H9 (cell line): ENCODE measurements at regions not wholly inside any gene's neighbourhood (a gene's known extent, or its start where the extent isn't known, plus 50 kb on each side); places are given as distances from the start of the nearest gene placed in this dataset.

Experiments used
- DNase-seq: peaks from one replicate; pipeline ENCODE4 v3.0.0-alpha.2; 2017
- H2AFZ ChIP-seq: one replicate; pipeline ENCODE4 v1.6.1; 2013; ENCODE audit warnings: mild to moderate bottlenecking, low read length, control low read depth, moderate library complexity
- H2AK5ac ChIP-seq: 2 replicates; pipeline ENCODE4 v1.6.1; 2013; ENCODE audit warnings: low read length, control low read depth, mixed read lengths; ENCODE audit not compliant: insufficient read length
- H2BK120ac ChIP-seq: one replicate; pipeline ENCODE4 v1.6.1; 2013; ENCODE audit warnings: low read depth, mild to moderate bottlenecking, low read length, control low read depth, inconsistent platforms; ENCODE audit not compliant: poor library complexity, severe bottlenecking
- H2BK12ac ChIP-seq: 2 replicates; pipeline ENCODE4 v1.6.1; 2013; ENCODE audit warnings: low read length, control low read depth, mixed read lengths, low read depth; ENCODE audit not compliant: insufficient read length
- H2BK15ac ChIP-seq: 2 replicates; pipeline ENCODE4 v1.6.1; 2013; ENCODE audit warnings: low read depth, low read length, control low read depth
- H2BK20ac ChIP-seq: one replicate; pipeline ENCODE4 v1.6.1; 2013; ENCODE audit warnings: low read depth, mild to moderate bottlenecking, low read length, control low read depth, inconsistent platforms; ENCODE audit not compliant: poor library complexity, severe bottlenecking
- H2BK5ac ChIP-seq: 2 replicates; pipeline ENCODE4 v1.6.1; 2013; ENCODE audit warnings: low read length, control low read depth, mixed read lengths; ENCODE audit not compliant: insufficient read length
- H3K14ac ChIP-seq: 2 replicates; pipeline ENCODE4 v1.6.1; 2013; ENCODE audit warnings: low read length, control low read depth; ENCODE audit not compliant: insufficient read depth
- H3K18ac ChIP-seq: 2 replicates; pipeline ENCODE4 v1.6.1; 2013; ENCODE audit warnings: low read depth, mild to moderate bottlenecking, mixed read lengths, low read length, control low read depth; ENCODE audit not compliant: insufficient read length
- H3K23ac ChIP-seq: 2 replicates; pipeline ENCODE4 v1.6.1; 2013; ENCODE audit warnings: low read length, control low read depth, mixed read lengths, low read depth; ENCODE audit not compliant: insufficient read length
- H3K23me2 ChIP-seq: 2 replicates; pipeline ENCODE4 v1.6.1; 2013; ENCODE audit warnings: low read depth, mild to moderate bottlenecking, mixed read lengths, low read length, control low read depth; ENCODE audit not compliant: insufficient read length, poor library complexity, severe bottlenecking
- H3K27ac ChIP-seq: 2 replicates; pipeline ENCODE4 v1.5.1; 2013; ENCODE audit warnings: low read length, control low read depth, mixed read lengths, low read depth; ENCODE audit not compliant: insufficient read length
- H3K27me3 ChIP-seq: 2 replicates; pipeline ENCODE4 v1.6.1; 2013; ENCODE audit warnings: low read length, control low read depth, inconsistent platforms; ENCODE audit not compliant: insufficient read depth
- H3K4ac ChIP-seq: 2 replicates; pipeline ENCODE4 v1.6.1; 2013; ENCODE audit warnings: low read depth, mild to moderate bottlenecking, control low read depth, inconsistent platforms, low read length, moderate library complexity
- H3K4me1 ChIP-seq: 2 replicates; pipeline ENCODE4 v1.6.1; 2013; ENCODE audit warnings: low read length, control low read depth, inconsistent platforms; ENCODE audit not compliant: insufficient read depth
- H3K4me2 ChIP-seq: 2 replicates; pipeline ENCODE4 v1.6.1; 2013; ENCODE audit warnings: low read length, control low read depth, mixed read lengths; ENCODE audit not compliant: insufficient read length, insufficient read depth
- H3K56ac ChIP-seq: 2 replicates; pipeline ENCODE4 v1.6.1; 2013; ENCODE audit warnings: low read depth, mild to moderate bottlenecking, mixed read lengths, low read length, control low read depth; ENCODE audit not compliant: insufficient read length
- H3K79me1 ChIP-seq: 2 replicates; pipeline ENCODE4 v1.6.1; 2013; ENCODE audit warnings: low read depth, mild to moderate bottlenecking, moderate library complexity, low read length, control low read depth, inconsistent platforms; ENCODE audit not compliant: insufficient read depth, poor library complexity, severe bottlenecking
- H3K79me2 ChIP-seq: 2 replicates; pipeline ENCODE4 v1.6.1; 2013; ENCODE audit warnings: low read length, control low read depth, inconsistent platforms; ENCODE audit not compliant: insufficient read depth
- H3K9ac ChIP-seq: 2 replicates; pipeline ENCODE4 v1.6.1; 2013; ENCODE audit warnings: low read length, control low read depth, mixed read lengths; ENCODE audit not compliant: insufficient read length; ENCODE audit errors: extremely low read depth
- H3K9me3 ChIP-seq: one replicate; pipeline ENCODE4 v1.6.1; 2013; ENCODE audit warnings: low read depth, low read length, inconsistent platforms; ENCODE audit not compliant: control insufficient read depth
- H3T11ph ChIP-seq: one replicate; pipeline ENCODE4 v1.6.1; 2013; ENCODE audit warnings: mild to moderate bottlenecking, low read length, control low read depth, inconsistent platforms
- H4K20me1 ChIP-seq: one replicate; pipeline ENCODE4 v1.6.1; 2013; ENCODE audit not compliant: control insufficient read depth, insufficient read length, insufficient read depth
- H4K5ac ChIP-seq: 2 replicates; pipeline ENCODE4 v1.6.1; 2013; ENCODE audit warnings: low read depth, mild to moderate bottlenecking, mixed read lengths, low read length, control low read depth; ENCODE audit not compliant: insufficient read length
- H4K8ac ChIP-seq: replicated peaks from 2 replicates; pipeline ENCODE4 v1.6.1; 2013; ENCODE audit warnings: low read length, control low read depth, mixed read lengths, low read depth; ENCODE audit not compliant: insufficient read length
- H4K91ac ChIP-seq: 2 replicates; pipeline ENCODE4 v1.6.1; 2013; ENCODE audit warnings: low read depth, mild to moderate bottlenecking, moderate library complexity, mixed read lengths, low read length, control low read depth; ENCODE audit not compliant: insufficient read length
- H3K27ac Mint-ChIP-seq, 3 experiments: 2 replicates in 2 of 3; 3 replicates in 1 of 3; pipeline ENCODE4 v1.8.0; 2020 to 2021; ENCODE audit warnings: mixed read lengths in 3 of 3, mild to moderate bottlenecking in 1 of 3, moderate library complexity in 1 of 3
- H3K27me3 Mint-ChIP-seq: 2 replicates; pipeline ENCODE4 v1.8.0; 2021; ENCODE audit warnings: low read depth, mild to moderate bottlenecking, moderate library complexity, mixed read lengths
- H3K36me3 Mint-ChIP-seq, 3 experiments: 2 replicates in 2 of 3; 3 replicates in 1 of 3; pipeline ENCODE4 v1.8.0; 2020 to 2021; ENCODE audit warnings: low read depth in 3 of 3, mixed read lengths in 3 of 3; ENCODE audit not compliant: insufficient read depth in 1 of 3
- H3K4me1 Mint-ChIP-seq, 2 experiments: 2 replicates each; pipeline ENCODE4 v1.8.0; 2020; ENCODE audit warnings: mixed read lengths in 2 of 2
- H3K4me3 Mint-ChIP-seq, 2 experiments: 2 replicates in 1 of 2; 3 replicates in 1 of 2; pipeline ENCODE4 v1.8.0; 2020 to 2021; ENCODE audit warnings: mild to moderate bottlenecking in 2 of 2, mixed read lengths in 2 of 2, moderate library complexity in 1 of 2
- H3K9me3 Mint-ChIP-seq, 2 experiments: 2 replicates in 1 of 2; 3 replicates in 1 of 2; pipeline ENCODE4 v1.8.0; 2020; ENCODE audit warnings: mild to moderate bottlenecking in 2 of 2, mixed read lengths in 2 of 2, moderate library complexity in 1 of 2
- TF ChIP-seq, protein P1 (sequence below): fragments of 200-600 bp; sonication (generic); conservative IDR thresholded peaks from 3 replicates; pipeline ENCODE4 v1.8.0; 2021; ENCODE audit warnings: antibody characterized with exemption, mild to moderate bottlenecking

DNA sequence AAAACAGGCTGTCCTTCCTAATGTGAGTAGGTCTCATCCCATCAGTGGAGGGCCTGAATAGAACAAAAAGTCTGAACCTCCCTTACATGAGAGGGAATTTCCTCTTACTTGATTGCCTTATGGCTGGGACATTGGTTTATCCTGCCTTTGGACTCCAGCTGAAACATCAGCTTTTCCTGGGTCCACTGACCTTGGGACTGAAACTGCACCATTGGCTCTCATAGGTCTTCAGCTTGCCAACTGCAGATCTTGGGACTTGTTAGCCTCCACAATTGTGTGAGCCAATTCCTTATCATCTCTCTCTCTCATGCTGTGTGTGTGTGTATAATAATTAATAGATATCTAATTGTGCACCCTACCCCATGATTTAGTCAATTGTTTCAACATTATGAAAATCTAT is 375.3 kb upstream of the DDI1 start:
- no peaks in the 10 kb centered on the region for H3K23me2 ChIP-seq
- H3K27me3 ChIP-seq = no peaks in the 10 kb centered on the region
- H3K79me2 ChIP-seq = no peaks in the 10 kb centered on the region
- no peak for DNase-seq
- H4K8ac ChIP-seq = no peak overlapping the region
- no peaks in the 10 kb centered on the region for H4K20me1 ChIP-seq
- no peak overlapping the region for H3T11ph ChIP-seq
- no peak overlapping the region for H2BK12ac ChIP-seq
- H3K18ac ChIP-seq = no peak overlapping the region
- no peak overlapping the region for H4K91ac ChIP-seq
- no peak overlapping the region for H2BK120ac ChIP-seq
- H3K4ac ChIP-seq = no peak overlapping the region
- TF ChIP-seq, protein P1, sequence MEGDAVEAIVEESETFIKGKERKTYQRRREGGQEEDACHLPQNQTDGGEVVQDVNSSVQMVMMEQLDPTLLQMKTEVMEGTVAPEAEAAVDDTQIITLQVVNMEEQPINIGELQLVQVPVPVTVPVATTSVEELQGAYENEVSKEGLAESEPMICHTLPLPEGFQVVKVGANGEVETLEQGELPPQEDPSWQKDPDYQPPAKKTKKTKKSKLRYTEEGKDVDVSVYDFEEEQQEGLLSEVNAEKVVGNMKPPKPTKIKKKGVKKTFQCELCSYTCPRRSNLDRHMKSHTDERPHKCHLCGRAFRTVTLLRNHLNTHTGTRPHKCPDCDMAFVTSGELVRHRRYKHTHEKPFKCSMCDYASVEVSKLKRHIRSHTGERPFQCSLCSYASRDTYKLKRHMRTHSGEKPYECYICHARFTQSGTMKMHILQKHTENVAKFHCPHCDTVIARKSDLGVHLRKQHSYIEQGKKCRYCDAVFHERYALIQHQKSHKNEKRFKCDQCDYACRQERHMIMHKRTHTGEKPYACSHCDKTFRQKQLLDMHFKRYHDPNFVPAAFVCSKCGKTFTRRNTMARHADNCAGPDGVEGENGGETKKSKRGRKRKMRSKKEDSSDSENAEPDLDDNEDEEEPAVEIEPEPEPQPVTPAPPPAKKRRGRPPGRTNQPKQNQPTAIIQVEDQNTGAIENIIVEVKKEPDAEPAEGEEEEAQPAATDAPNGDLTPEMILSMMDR = no peak
- H3K79me1 ChIP-seq = no peaks in the 10 kb centered on the region
- H3K14ac ChIP-seq = no peak overlapping the region
- Mint-ChIP-seq H3K4me1 (no peaks in the 10 kb centered on the region), H3K27me3 (no peaks in the 10 kb centered on the region), H3K36me3 (no peaks in the 10 kb centered on the region), H3K4me3 (no peak overlapping the region), H3K9me3 (no peaks in the 10 kb centered on the region), H3K27ac (no peak overlapping the region)
- H2BK20ac ChIP-seq = no peak overlapping the region
- H4K5ac ChIP-seq = no peak overlapping the region
- H3K4me2 ChIP-seq = no peak overlapping the region
- no peak overlapping the region for H2AK5ac ChIP-seq
- H3K4me1 ChIP-seq = no peaks in the 10 kb centered on the region
- H3K27ac ChIP-seq = no peak overlapping the region
- no peak overlapping the region for H2BK15ac ChIP-seq
- H3K9me3 ChIP-seq = no peaks in the 10 kb centered on the region
- no peak overlapping the region for H2AFZ ChIP-seq
- H2BK5ac ChIP-seq = no peak overlapping the region
- H3K23ac ChIP-seq = no peak overlapping the region
- no peak overlapping the region for H3K56ac ChIP-seq
- H3K9ac ChIP-seq = no peak overlapping the region
